Lung (tissue), 9 donors: ENCODE measurements at regions not wholly inside any gene's neighbourhood (a gene's known extent, or its start where the extent isn't known, plus 50 kb on each side); places are given as distances from the start of the nearest gene placed in this dataset.
"Not testable (repeated sequence)": the region's sequence is repeated elsewhere in the genome, so short reads cannot be mapped to it uniquely, and the experiment has no call there.

Experiments
- ATAC-seq: fragments of 200-7000 bp; cut with Tn5 transposase; one replicate; pipeline ENCODE4 v1.9.1; 2020; ENCODE audit warnings: moderate number of reproducible peaks; ENCODE audit not compliant: insufficient read depth, low FRiP score
- DNase-seq, 3 donors: peaks; one replicate each; pipeline ENCODE4 v3.0.0-alpha.2; 2013 to 2017
- H3K27ac ChIP-seq, 2 donors: one replicate each; pipeline ENCODE4 v1.5.1; 2013; ENCODE audit warnings: mild to moderate bottlenecking in 2 of 2, moderate library complexity in 2 of 2, control low read depth in 1 of 2, inconsistent platforms in 1 of 2, low read depth in 1 of 2, low read length in 1 of 2
- H3K27me3 ChIP-seq, 3 donors: one replicate each; pipeline ENCODE4 v1.5.1; 2013; ENCODE audit warnings: low read length in 2 of 3; ENCODE audit not compliant: control insufficient read depth in 3 of 3, insufficient read depth in 3 of 3
- H3K36me3 ChIP-seq, 4 donors: one replicate each; pipeline ENCODE4 v1.5.1; 2013; ENCODE audit warnings: low read length in 4 of 4, mild to moderate bottlenecking in 1 of 4, moderate library complexity in 1 of 4; ENCODE audit not compliant: control insufficient read depth in 4 of 4, insufficient read depth in 4 of 4
- H3K4me1 ChIP-seq, 5 donors: one replicate each; pipeline ENCODE4 v1.5.1; 2013; ENCODE audit warnings: low read length in 5 of 5, mild to moderate bottlenecking in 2 of 5, moderate library complexity in 1 of 5; ENCODE audit not compliant: control insufficient read depth in 5 of 5, insufficient read depth in 5 of 5
- H3K4me3 ChIP-seq: one replicate; pipeline ENCODE4 v1.5.1; 2013; ENCODE audit warnings: mild to moderate bottlenecking, control low read depth, moderate library complexity
- H3K9ac ChIP-seq, 2 donors: one replicate each; pipeline ENCODE4 v1.5.1; 2013; ENCODE audit warnings: low read length in 2 of 2, control low read depth in 1 of 2; ENCODE audit not compliant: insufficient read depth in 1 of 2
- H3K9me3 ChIP-seq, 4 donors: one replicate each; pipeline ENCODE4 v1.5.1; 2013; ENCODE audit warnings: low read length in 3 of 4, mild to moderate bottlenecking in 1 of 4, moderate library complexity in 1 of 4; ENCODE audit not compliant: control insufficient read depth in 4 of 4, insufficient read depth in 3 of 4
- WGBS, 2 donors: extraction: QIAGEN DNeasy Blood & Tissue Kit; methylation state at CpG; one replicate each; pipeline ENCODE4 v1.1.7; 2013; 5-methylcytosine and 5-hydroxymethylcytosine counted together
- donor health status: Bipolar disorder and iron deficiency.
- donor health status: healthy.
- donor health status: DM: yes; HTN: yes; CAD: no.

- not testable (repeated sequence) for H3K9ac ChIP-seq, H3K36me3 ChIP-seq, H3K9me3 ChIP-seq, DNase-seq, H3K4me1 ChIP-seq, H3K27me3 ChIP-seq, H3K4me3 ChIP-seq, ATAC-seq
- peak overlapping the region in 1 of 2 donors; percentile 40 for H3K27ac ChIP-seq
- WGBS, 2 donors, result 29 to 59% methylated on average over 5 to 8 of the region's 10 CpGs
Measured at GRCh38 chr1:149635290-149635899, 51.7 kb downstream of the PPIAL4C start.

GRCh38 chr1:149636286-149637122 lies 52.9 kb downstream of the PPIAL4C start:
- not testable (repeated sequence) for H3K36me3 ChIP-seq, H3K9me3 ChIP-seq, H3K4me1 ChIP-seq, H3K27me3 ChIP-seq
- H3K27ac ChIP-seq, result peak overlapping the region; percentile 84 to 98
- peak; percentile 89 to 92 (median 91) for DNase-seq
- peak overlapping the region in 1 of 2 donors; percentile 88 for H3K9ac ChIP-seq
- ATAC-seq, result peak; percentile 91
- 0 to 1% methylated on average over 36 to 40 of the region's 41 CpGs for WGBS, 2 donors
- H3K4me3 ChIP-seq, result peak overlapping the region; percentile 45

GRCh38 chr1:149638481-149638880 lies 54.8 kb downstream of the PPIAL4C start:
- not testable (repeated sequence) for ATAC-seq, H3K9me3 ChIP-seq, H3K27ac ChIP-seq, DNase-seq, H3K9ac ChIP-seq, H3K4me3 ChIP-seq, H3K4me1 ChIP-seq, H3K36me3 ChIP-seq, H3K27me3 ChIP-seq
- WGBS, 2 donors, result 76 to 85% methylated on average over 8 of the region's 8 CpGs

- not testable (repeated sequence) for ATAC-seq, H3K9ac ChIP-seq, H3K27me3 ChIP-seq, H3K9me3 ChIP-seq, DNase-seq, H3K36me3 ChIP-seq, H3K4me3 ChIP-seq, H3K4me1 ChIP-seq, H3K27ac ChIP-seq
- WGBS, 2 donors, result 78 to 91% methylated on average over 19 to 26 of the region's 31 CpGs
Measured at GRCh38 chr1:149638901-149639658, 55.4 kb downstream of the PPIAL4C start.

GRCh38 chr1:149641179-149641578 lies 57.5 kb downstream of the PPIAL4C start:
- not testable (repeated sequence) for DNase-seq, H3K27me3 ChIP-seq, H3K36me3 ChIP-seq, H3K27ac ChIP-seq, H3K9me3 ChIP-seq, H3K4me3 ChIP-seq, H3K9ac ChIP-seq, ATAC-seq, H3K4me1 ChIP-seq
- 79 to 81% methylated on average over 4 of the region's 4 CpGs for WGBS, 2 donors

- not testable (repeated sequence) for H3K27ac ChIP-seq, H3K4me1 ChIP-seq, H3K36me3 ChIP-seq, H3K9ac ChIP-seq, H3K4me3 ChIP-seq, H3K9me3 ChIP-seq, H3K27me3 ChIP-seq, ATAC-seq
- peak in 1 of 3 donors; percentile 4 for DNase-seq
- WGBS, 2 donors, result 61 to 62% methylated on average over 1 of the region's 1 CpG
Measured at GRCh38 chr1:149644818-149645217, 61.2 kb downstream of the PPIAL4C start.

- DNase-seq, result peak; percentile 35 to 38 (median 36)
- Histone ChIP-seq H3K4me3 (peak overlapping the region; percentile 13), H3K9ac (peak overlapping the region in 1 of 2 donors; percentile 38)
- not testable (repeated sequence) for H3K27ac ChIP-seq, H3K9me3 ChIP-seq, H3K36me3 ChIP-seq, H3K27me3 ChIP-seq, H3K4me1 ChIP-seq
- whole genome bisulfite sequencing, 2 donors, result 0 to 2% methylated on average over 22 to 28 of the region's 37 CpGs
- ATAC-seq, result peak; percentile 34
Measured at GRCh38 chr1:149646360-149647017, 62.8 kb downstream of the PPIAL4C start.
